SH-SY5Y (cell line): ENCODE measurements at regions not wholly inside any gene's neighbourhood (a gene's known extent, or its start where the extent isn't known, plus 50 kb on each side); places are given as distances from the start of the nearest gene placed in this dataset.

ENCODE experiments used
- GATA2 ChIP-seq: IDR thresholded peaks from 2 replicates; pipeline ENCODE4 v1.6.1; 2011; ENCODE audit warnings: mild to moderate bottlenecking, low read depth, low read length
- GATA3 ChIP-seq: IDR thresholded peaks from 2 replicates; pipeline ENCODE4 v1.6.1; 2011; ENCODE audit warnings: low read depth, mild to moderate bottlenecking, low read length, moderate library complexity

- TF ChIP-seq GATA2 (no peak), GATA3 (no peak)
Observed at GRCh38 chr20:57840066-57840465, 130.3 kb upstream of the PMEPA1 start.
